Lower leg skin (tissue), 4 donors: ENCODE measurements at regions not wholly inside any gene's neighbourhood (a gene's known extent, or its start where the extent isn't known, plus 50 kb on each side); places are given as distances from the start of the nearest gene placed in this dataset.

Experiments
- DNase-seq, 2 donors: peaks; one replicate each; pipeline ENCODE4 v3.0.0-alpha.2; 2019; ENCODE audit warnings: low spot score in 2 of 2
- H3K4me3 ChIP-seq: fragments of 200-600 bp; sonication (generic); 2 replicates; pipeline ENCODE4 v1.5.1; 2017; ENCODE audit warnings: mild to moderate bottlenecking, low read depth; ENCODE audit not compliant: poor library complexity, severe bottlenecking
- POLR2A ChIP-seq, 2 donors: fragments of 450-650 bp; IDR thresholded peaks; one replicate each; pipeline ENCODE4 v1.6.1; 2016 to 2017; ENCODE audit warnings: antibody characterized with exemption in 2 of 2, mild to moderate bottlenecking in 1 of 2, moderate library complexity in 1 of 2
- WGBS, 2 donors: methylation state at CpG; one replicate each; pipeline ENCODE4 v1.1.5; 2018; 5-methylcytosine and 5-hydroxymethylcytosine counted together
- intact Hi-C: fragments of 100-400 bp; cut with DNase I; formaldehyde crosslinking; loops from one replicate; pipeline ENCODE4 v1.15.0; 2023; ENCODE audit warnings: low total_unique reads
- TF ChIP-seq, protein P1 (sequence below), 3 donors: fragments of 450-650 bp; IDR thresholded peaks; one replicate each; pipeline ENCODE4 v1.5.1; 2016; ENCODE audit warnings: antibody characterized with exemption in 3 of 3, mild to moderate bottlenecking in 3 of 3, moderate library complexity in 2 of 3

DNA sequence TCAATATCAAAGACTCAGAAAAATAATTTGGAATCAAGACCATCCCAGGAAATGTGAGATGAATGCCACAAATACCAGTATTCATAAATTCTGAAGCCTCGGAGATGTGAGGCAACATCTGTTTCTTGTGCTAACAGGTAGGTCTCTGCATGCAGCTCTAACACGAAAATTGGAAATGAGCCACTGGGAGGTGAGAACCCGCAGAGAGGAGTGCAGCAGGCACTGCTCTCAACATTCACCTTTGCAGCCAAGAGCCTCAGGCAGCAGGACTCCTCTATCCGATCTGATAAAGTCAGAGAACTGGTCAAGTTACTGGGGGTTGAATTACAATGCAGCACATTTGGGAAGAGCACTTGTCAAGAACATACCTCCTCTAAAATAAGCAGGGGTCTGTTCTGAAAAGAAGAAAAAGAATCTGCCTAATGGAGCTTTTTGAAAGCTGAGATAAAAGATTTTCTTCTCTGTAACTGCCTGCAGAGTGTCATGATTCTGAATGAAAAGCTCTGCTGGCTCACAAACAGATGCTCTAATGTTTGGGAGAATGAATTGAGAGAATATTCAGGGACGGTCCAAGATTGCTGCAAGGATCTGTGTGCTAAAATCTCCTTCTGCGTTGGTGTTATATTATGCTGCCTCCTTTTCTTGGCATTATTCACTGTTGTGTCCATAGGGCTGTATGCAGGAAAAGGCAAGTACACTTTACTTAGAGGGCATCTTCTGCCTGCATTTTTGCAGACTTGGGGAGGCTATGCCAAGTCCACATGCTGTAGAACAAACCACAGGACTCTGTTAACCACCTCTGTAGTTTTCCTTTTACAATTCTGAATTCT lies 209.6 kb upstream of the KRR1 start:
- DNase-seq, result peak in 1 of 2 donors; percentile 40
- no peak for TF ChIP-seq POLR2A (IDR thresholded peaks at IDR 0.05)
- TF ChIP-seq, protein P1, sequence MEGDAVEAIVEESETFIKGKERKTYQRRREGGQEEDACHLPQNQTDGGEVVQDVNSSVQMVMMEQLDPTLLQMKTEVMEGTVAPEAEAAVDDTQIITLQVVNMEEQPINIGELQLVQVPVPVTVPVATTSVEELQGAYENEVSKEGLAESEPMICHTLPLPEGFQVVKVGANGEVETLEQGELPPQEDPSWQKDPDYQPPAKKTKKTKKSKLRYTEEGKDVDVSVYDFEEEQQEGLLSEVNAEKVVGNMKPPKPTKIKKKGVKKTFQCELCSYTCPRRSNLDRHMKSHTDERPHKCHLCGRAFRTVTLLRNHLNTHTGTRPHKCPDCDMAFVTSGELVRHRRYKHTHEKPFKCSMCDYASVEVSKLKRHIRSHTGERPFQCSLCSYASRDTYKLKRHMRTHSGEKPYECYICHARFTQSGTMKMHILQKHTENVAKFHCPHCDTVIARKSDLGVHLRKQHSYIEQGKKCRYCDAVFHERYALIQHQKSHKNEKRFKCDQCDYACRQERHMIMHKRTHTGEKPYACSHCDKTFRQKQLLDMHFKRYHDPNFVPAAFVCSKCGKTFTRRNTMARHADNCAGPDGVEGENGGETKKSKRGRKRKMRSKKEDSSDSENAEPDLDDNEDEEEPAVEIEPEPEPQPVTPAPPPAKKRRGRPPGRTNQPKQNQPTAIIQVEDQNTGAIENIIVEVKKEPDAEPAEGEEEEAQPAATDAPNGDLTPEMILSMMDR (IDR thresholded peaks at IDR 0.05), result no peak
- 32 to 38% methylated on average over 6 of the region's 6 CpGs for whole genome bisulfite sequencing, 2 donors
- intact Hi-C loops, result no loop called here
- no peak overlapping the region for H3K4me3 ChIP-seq

DNA sequence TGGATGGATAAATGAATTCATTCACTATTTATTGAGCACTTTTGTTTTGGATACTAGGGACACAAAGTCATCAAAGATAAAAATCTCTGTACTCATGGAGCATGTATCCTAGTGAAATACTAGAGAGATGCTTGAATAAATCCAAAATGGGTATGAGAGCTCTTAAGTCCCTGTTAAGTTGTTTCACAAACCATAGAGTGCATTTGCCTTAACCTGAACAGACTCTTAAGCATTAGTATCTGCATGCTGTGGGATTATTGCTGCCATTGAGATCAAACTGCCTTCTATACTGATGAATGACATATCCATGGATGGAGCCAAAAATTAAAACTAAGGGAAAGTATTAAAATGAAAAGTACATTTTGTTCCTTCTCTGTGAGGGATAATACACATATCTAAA lies 206.5 kb upstream of the KRR1 start:
- intact Hi-C loops, result no loop called here
- H3K4me3 ChIP-seq, result no peak overlapping the region
- no peak for TF ChIP-seq POLR2A (IDR thresholded peaks at IDR 0.05)
- TF ChIP-seq, protein P1 (IDR thresholded peaks at IDR 0.05), result no peak
- no peak for DNase-seq

- no peak overlapping the region for H3K4me3 ChIP-seq
- no peak for DNase-seq
- 72 to 79% methylated on average over 5 of the region's 5 CpGs for WGBS, 2 donors
Measured at GRCh38 chr12:75716291-75717025, 205.0 kb upstream of the KRR1 start.

DNA sequence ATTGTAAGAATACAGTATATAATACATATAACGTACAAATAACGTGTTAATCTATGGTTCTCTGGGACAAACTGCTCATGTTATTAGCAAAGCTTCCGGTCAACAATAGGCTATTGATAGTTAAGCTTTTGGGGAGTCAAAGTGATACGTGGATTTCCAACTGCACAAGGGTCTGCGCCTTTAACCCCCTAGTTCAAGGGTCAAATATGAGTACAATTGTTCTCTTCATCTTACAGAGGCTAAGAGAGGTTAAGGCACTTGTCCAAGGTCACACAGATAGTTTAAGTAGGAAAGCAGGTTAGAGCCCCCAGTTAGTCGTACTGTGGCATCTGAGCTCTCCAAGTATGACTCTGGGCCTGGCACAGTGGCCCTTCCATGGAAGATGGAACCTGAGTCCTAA lies 204.3 kb upstream of the KRR1 start:
- DNase-seq, result no peak
- 94 to 96% methylated on average over 6 of the region's 6 CpGs for WGBS, 2 donors

More at GRCh38 chr12:75716291-75717025, 205.0 kb upstream of the KRR1 start:
- intact Hi-C loops, result no loop called here
- TF ChIP-seq, protein P1 (IDR thresholded peaks at IDR 0.05), result no peak
- TF ChIP-seq POLR2A (IDR thresholded peaks at IDR 0.05), result no peak

DNA sequence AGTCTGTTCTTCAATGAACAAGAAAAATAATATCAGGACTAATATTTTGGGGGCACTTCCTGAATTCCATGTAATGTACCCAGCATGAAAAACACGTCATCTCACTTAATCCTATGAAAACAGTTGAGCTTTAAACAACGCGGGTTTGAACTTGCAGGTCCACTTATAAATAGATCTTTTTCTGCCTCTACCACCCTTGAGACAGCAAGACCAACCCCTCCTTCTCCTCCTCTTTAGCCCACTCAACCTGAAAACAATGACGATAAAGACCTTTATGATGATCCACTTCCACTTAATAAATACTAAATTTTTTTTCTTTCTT lies 203.9 kb upstream of the KRR1 start:
- TF ChIP-seq POLR2A (IDR thresholded peaks at IDR 0.05), result no peak
- TF ChIP-seq, protein P1 (IDR thresholded peaks at IDR 0.05), result no peak
- intact Hi-C loops, result no loop called here
- whole genome bisulfite sequencing, 2 donors, result 89 to 94% methylated on average over 4 of the region's 4 CpGs
- no peak overlapping the region for H3K4me3 ChIP-seq
- no peak for DNase-seq

More for the DNA sequence above, 204.3 kb upstream of the KRR1 start:
- intact Hi-C loops, result no loop called here
- no peak for TF ChIP-seq POLR2A (IDR thresholded peaks at IDR 0.05)
- TF ChIP-seq, protein P1 (IDR thresholded peaks at IDR 0.05), result no peak
- no peak overlapping the region for H3K4me3 ChIP-seq
